Neuronal stem cell (in vitro differentiated cells): ENCODE measurements at regions not wholly inside any gene's neighbourhood (a gene's known extent, or its start where the extent isn't known, plus 50 kb on each side); places are given as distances from the start of the nearest gene placed in this dataset.

Source experiments
- DNase-seq: peaks from one replicate; pipeline ENCODE4 v3.0.0-alpha.2; 2013; ENCODE audit warnings: low spot score
- H2AFZ ChIP-seq: one replicate; pipeline ENCODE4 v1.6.1; 2013; ENCODE audit warnings: mild to moderate bottlenecking, low read length, inconsistent platforms
- H2AK5ac ChIP-seq: 2 replicates; pipeline ENCODE4 v1.6.1; 2013; ENCODE audit warnings: low read depth, mild to moderate bottlenecking, inconsistent platforms, low read length, moderate library complexity, mixed read lengths
- H2BK120ac ChIP-seq: 2 replicates; pipeline ENCODE4 v1.6.1; 2013; ENCODE audit warnings: low read depth, mild to moderate bottlenecking, inconsistent platforms, low read length, moderate library complexity, mixed read lengths
- H2BK12ac ChIP-seq: one replicate; pipeline ENCODE4 v1.6.1; 2013; ENCODE audit warnings: low read length, inconsistent platforms
- H2BK15ac ChIP-seq: 2 replicates; pipeline ENCODE4 v1.6.1; 2013; ENCODE audit warnings: mild to moderate bottlenecking, low read length, inconsistent platforms, mixed read lengths
- H2BK5ac ChIP-seq: one replicate; pipeline ENCODE4 v1.6.1; 2013; ENCODE audit warnings: inconsistent platforms, mild to moderate bottlenecking, low read length, moderate library complexity
- H3K14ac ChIP-seq: one replicate; pipeline ENCODE4 v1.6.1; 2013; ENCODE audit warnings: low read length, inconsistent platforms
- H3K18ac ChIP-seq: 2 replicates; pipeline ENCODE4 v1.6.1; 2013; ENCODE audit warnings: low read length, inconsistent platforms
- H3K23ac ChIP-seq: 2 replicates; pipeline ENCODE4 v1.6.1; 2013; ENCODE audit warnings: low read depth, mild to moderate bottlenecking, mixed read lengths, low read length, inconsistent platforms; ENCODE audit not compliant: poor library complexity
- H3K27ac ChIP-seq: replicated peaks from 3 replicates; pipeline ENCODE4 v1.5.1; 2013; ENCODE audit warnings: low read length, inconsistent platforms
- H3K27me3 ChIP-seq, 3 experiments: 2 replicates each; pipeline ENCODE4 v1.6.1; 2013; ENCODE audit warnings: low read length in 3 of 3, mild to moderate bottlenecking in 2 of 3, inconsistent platforms in 1 of 3, low read depth in 1 of 3, mixed read lengths in 1 of 3, moderate library complexity in 1 of 3; ENCODE audit not compliant: control insufficient read depth in 3 of 3, insufficient read depth in 3 of 3
- H3K36me3 ChIP-seq, 2 donors: replicated peaks in 1 of 2; 2 replicates each; pipeline ENCODE4 v1.6.1; 2013; ENCODE audit warnings: low read length in 2 of 2; ENCODE audit not compliant: control insufficient read depth in 2 of 2, insufficient read depth in 2 of 2
- H3K4ac ChIP-seq: 2 replicates; pipeline ENCODE4 v1.6.1; 2013; ENCODE audit warnings: inconsistent platforms, mild to moderate bottlenecking, low read length, moderate library complexity
- H3K4me1 ChIP-seq, 2 donors: 1 replicate in 1 of 2; 2 replicates in 1 of 2; pipeline ENCODE4 v1.6.1; 2013; ENCODE audit warnings: low read length in 2 of 2, low read depth in 1 of 2; ENCODE audit not compliant: control insufficient read depth in 2 of 2, insufficient read depth in 1 of 2
- H3K4me2 ChIP-seq: one replicate; pipeline ENCODE4 v1.6.1; 2013; ENCODE audit warnings: mild to moderate bottlenecking, low read length, inconsistent platforms; ENCODE audit not compliant: insufficient read depth, poor library complexity, severe bottlenecking
- H3K4me3 ChIP-seq, 2 donors: 2 replicates each; pipeline ENCODE4 v1.5.1; 2013; ENCODE audit warnings: low read length in 2 of 2, mild to moderate bottlenecking in 2 of 2, inconsistent platforms in 1 of 2, moderate library complexity in 1 of 2
- H3K79me1 ChIP-seq: one replicate; pipeline ENCODE4 v1.6.1; 2013; ENCODE audit warnings: low read depth, mild to moderate bottlenecking, inconsistent platforms, low read length, moderate library complexity
- H3K9ac ChIP-seq: one replicate; pipeline ENCODE4 v1.6.1; 2013; ENCODE audit warnings: mild to moderate bottlenecking, low read depth, low read length, inconsistent platforms; ENCODE audit not compliant: poor library complexity
- H3K9me3 ChIP-seq, 2 donors: replicated peaks in 1 of 2; 2 replicates each; pipeline versions ENCODE3 to v1.6.1; 2013; ENCODE audit warnings: low read length in 2 of 2, mild to moderate bottlenecking in 2 of 2, inconsistent platforms in 1 of 2, low read depth in 1 of 2, mixed read lengths in 1 of 2, moderate library complexity in 1 of 2; ENCODE audit not compliant: control insufficient read depth in 2 of 2, insufficient read depth in 1 of 2
- H4K8ac ChIP-seq: one replicate; pipeline ENCODE4 v1.6.1; 2013; ENCODE audit warnings: low read depth, mild to moderate bottlenecking, inconsistent platforms, low read length, moderate library complexity
- H4K91ac ChIP-seq: one replicate; pipeline ENCODE4 v1.6.1; 2013; ENCODE audit warnings: low read length, low read depth, mild to moderate bottlenecking, inconsistent platforms; ENCODE audit not compliant: poor library complexity
- whole genome bisulfite sequencing, 2 donors: extraction: QIAGEN DNeasy Blood & Tissue Kit; methylation state at CpG; one replicate each; pipeline ENCODE4 v1.1.7; 2013; ENCODE audit warnings: missing lambda C conversion rate in 2 of 2, mixed read lengths in 1 of 2; ENCODE audit not compliant: insufficient read length in 2 of 2, insufficient replicate concordance in 1 of 2; ENCODE audit errors: extremely low coverage in 2 of 2; 5-methylcytosine and 5-hydroxymethylcytosine counted together

DNA sequence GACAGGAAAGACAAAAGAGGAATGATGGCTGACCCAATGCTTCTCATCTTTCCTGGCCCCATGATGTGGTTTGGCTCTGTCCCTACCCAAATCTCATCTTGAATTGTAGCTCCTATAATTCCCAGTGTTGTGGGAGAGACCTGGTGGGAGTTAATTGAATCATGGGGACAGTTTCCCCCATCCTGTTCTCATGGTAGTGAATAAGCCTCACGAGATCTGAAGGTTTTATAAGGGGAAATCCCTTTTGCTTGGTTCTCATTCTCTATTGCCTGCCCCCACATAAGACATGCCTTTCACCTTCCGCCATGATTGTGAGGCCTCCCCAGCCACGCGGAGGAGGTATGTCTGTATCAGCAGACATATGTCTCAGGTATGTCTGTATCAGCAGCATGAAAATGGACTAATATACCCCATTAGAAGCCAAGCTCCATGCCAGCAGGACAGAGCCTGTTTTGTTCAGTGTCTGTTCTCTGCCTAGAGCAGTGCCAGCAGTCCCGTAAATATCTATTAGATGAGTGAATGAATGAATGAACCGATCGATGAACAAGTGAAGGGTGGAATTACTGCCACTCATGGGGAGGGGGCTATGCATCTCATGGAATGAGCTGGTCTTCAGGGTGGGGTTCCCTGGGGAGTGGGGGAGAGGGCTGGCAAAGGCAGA is 304.4 kb downstream of the SOX9 start:
- Histone ChIP-seq H4K91ac (no peak overlapping the region), H3K4me1 (peaks cover 2 to 5% of the 10 kb centered on the region in 2 donors), H2BK120ac (no peak overlapping the region)

DNA sequence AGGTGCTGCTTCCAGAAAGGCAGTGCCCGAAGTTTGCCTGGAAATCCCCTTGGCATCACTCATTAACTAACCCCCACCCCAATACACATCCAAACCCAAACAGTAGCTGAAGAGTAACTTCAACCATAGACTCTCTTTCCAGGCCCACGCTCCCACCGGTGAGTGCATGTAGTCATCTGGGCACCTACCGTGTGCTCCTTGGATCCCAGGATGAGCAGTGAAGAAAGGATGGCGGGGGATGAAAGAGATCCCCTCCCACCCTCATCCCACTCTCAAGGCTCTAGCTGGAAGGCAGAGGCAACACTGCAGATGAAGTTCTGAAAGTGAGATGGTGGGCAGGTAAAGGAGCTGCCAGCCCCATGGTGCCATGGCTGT is 305.0 kb downstream of the SOX9 start:
- peak overlapping the region; percentile 11 for H2AK5ac ChIP-seq
- H4K91ac ChIP-seq = no peak overlapping the region
- H3K79me1 ChIP-seq = no peaks in the 10 kb centered on the region
- no peak overlapping the region for H3K4me3 ChIP-seq
- peak overlapping the region; percentile 29 for H3K18ac ChIP-seq
- peak overlapping the region; percentile 53 for H4K8ac ChIP-seq
- H2BK12ac ChIP-seq = peak overlapping the region; percentile 10
- no peak overlapping the region for H3K14ac ChIP-seq
- no peak overlapping the region for H3K4me2 ChIP-seq
- H3K23ac ChIP-seq = no peak overlapping the region
- H2BK5ac ChIP-seq = no peak overlapping the region
- H2BK15ac ChIP-seq = no peak overlapping the region
- no peak overlapping the region for H3K4ac ChIP-seq
- no peak for DNase-seq
- H3K9me3 ChIP-seq = no peaks in the 10 kb centered on the region
- no peak overlapping the region for H3K27ac ChIP-seq
- no peak overlapping the region for H2AFZ ChIP-seq
- no CpG with 5 or more reads among the region's 5 CpGs for WGBS, 2 donors
- H3K27me3 ChIP-seq = no peaks in the 10 kb centered on the region
- peaks cover 2 to 5% of the 10 kb centered on the region in 2 donors for H3K4me1 ChIP-seq
- no peak overlapping the region for H2BK120ac ChIP-seq
- no peak overlapping the region for H3K9ac ChIP-seq
- no peaks in the 10 kb centered on the region for H3K36me3 ChIP-seq

More for the DNA sequence above, 304.4 kb downstream of the SOX9 start:
- no CpG with 5 or more reads among the region's 7 CpGs for WGBS, 2 donors
- DNase-seq = no peak
- Histone ChIP-seq H3K9me3 (no peaks in the 10 kb centered on the region), H2BK5ac (no peak overlapping the region), H4K8ac (no peak overlapping the region), H3K79me1 (no peaks in the 10 kb centered on the region), H3K4me2 (no peak overlapping the region), H2BK12ac (no peak overlapping the region), H2BK15ac (no peak overlapping the region), H2AK5ac (no peak overlapping the region), H3K4ac (no peak overlapping the region), H3K36me3 (no peaks in the 10 kb centered on the region), H3K27me3 (no peaks in the 10 kb centered on the region), H3K27ac (no peak overlapping the region), H3K14ac (no peak overlapping the region), H3K4me3 (no peak overlapping the region), H3K23ac (no peak overlapping the region), H2AFZ (no peak overlapping the region), H3K18ac (no peak overlapping the region), H3K9ac (no peak overlapping the region)

DNA sequence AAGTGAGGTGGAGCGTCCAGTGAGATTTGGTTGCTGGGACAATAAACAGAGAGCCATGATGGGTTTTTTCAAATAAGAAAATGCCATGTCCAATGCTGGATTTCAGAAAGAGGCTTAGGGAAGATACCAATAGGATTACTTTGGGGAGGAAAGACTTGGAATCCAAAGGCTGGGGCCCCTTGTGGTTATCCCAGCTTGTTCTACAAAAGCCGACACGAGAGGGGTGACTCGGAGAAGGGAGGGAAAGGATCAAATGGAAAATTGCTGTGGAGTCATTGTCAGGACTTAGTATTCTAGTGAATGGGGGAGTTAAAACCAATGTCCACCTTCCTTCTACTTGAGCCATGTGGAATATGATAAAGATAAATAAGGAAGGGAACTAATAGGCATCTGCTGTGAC is 305.5 kb downstream of the SOX9 start:
- Histone ChIP-seq H3K36me3 (no peaks in the 10 kb centered on the region), H3K9me3 (no peaks in the 10 kb centered on the region), H2AFZ (no peak overlapping the region), H3K18ac (no peak overlapping the region), H3K4me3 (no peak overlapping the region), H2BK5ac (no peak overlapping the region), H3K23ac (no peak overlapping the region), H2BK120ac (no peak overlapping the region), H3K4ac (no peak overlapping the region), H2BK12ac (peak overlapping the region; percentile 10), H2AK5ac (no peak overlapping the region), H4K91ac (no peak overlapping the region), H3K27ac (no peak overlapping the region), H2BK15ac (no peak overlapping the region), H4K8ac (peak overlapping the region; percentile 53), H3K4me1 (peaks cover 0 to 5% of the 10 kb centered on the region in 2 donors), H3K9ac (no peak overlapping the region), H3K4me2 (no peak overlapping the region), H3K14ac (no peak overlapping the region), H3K27me3 (no peaks in the 10 kb centered on the region), H3K79me1 (no peaks in the 10 kb centered on the region)
- DNase-seq = no peak
- WGBS, 2 donors = no CpG with 5 or more reads among the region's 4 CpGs

DNA sequence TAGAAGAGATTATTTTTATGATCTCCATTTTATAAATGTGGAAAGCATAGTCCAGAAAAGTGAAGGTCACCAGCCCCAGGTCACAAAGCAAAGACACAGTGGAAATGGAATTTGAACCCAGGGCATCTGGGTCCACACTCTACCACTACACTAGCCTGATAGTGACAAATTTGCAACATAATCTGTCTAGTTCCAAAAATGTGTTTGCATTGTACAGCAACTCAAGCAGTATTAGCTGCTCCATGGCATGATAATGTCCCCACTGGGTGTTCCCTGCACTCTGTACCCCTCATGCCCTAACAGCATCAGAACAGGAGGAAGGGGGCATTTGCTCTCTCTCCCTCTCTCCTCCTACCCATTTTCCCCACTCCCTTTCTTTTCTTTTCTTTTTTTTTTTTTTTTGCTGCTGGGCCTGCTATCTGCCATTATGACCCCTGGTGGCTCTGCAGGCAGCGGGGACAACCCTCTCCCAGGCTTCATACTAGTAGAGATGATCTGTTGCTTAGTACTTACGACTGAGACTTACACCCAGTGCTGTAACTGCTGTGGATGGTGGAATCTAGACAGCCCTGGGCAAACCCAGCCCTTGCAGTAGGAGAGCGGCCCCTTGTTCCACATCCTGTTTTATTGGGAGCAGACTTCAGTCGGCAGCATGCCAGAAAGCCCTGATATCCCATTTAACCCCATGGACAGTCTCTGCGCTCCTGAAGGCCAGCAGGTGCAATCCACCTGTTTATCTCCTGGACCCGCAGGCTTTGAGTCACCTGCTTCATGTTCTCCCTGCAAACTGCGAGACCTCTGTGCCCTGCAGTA is 306.3 kb downstream of the SOX9 start:
- DNase-seq = no peak
- Histone ChIP-seq H3K4me2 (no peak overlapping the region), H3K14ac (no peak overlapping the region), H2BK120ac (no peak overlapping the region), H4K91ac (no peak overlapping the region), H3K27me3 (no peaks in the 10 kb centered on the region), H3K4ac (no peak overlapping the region), H3K4me1 (peaks cover 0 to 8% of the 10 kb centered on the region in 2 donors), H3K27ac (no peak overlapping the region), H3K23ac (no peak overlapping the region), H2AFZ (no peak overlapping the region), H3K9ac (peak overlapping the region; percentile 73), H3K4me3 (no peak overlapping the region), H2BK5ac (no peak overlapping the region), H3K79me1 (no peaks in the 10 kb centered on the region), H4K8ac (no peak overlapping the region), H3K18ac (no peak overlapping the region), H2AK5ac (peak overlapping the region; percentile 12), H2BK15ac (no peak overlapping the region), H3K9me3 (no peaks in the 10 kb centered on the region), H2BK12ac (no peak overlapping the region), H3K36me3 (no peaks in the 10 kb centered on the region)
- no CpG with 5 or more reads among the region's 7 CpGs for whole genome bisulfite sequencing, 2 donors
